C4-2B (cell line): ENCODE measurements at regions not wholly inside any gene's neighbourhood (a gene's known extent, or its start where the extent isn't known, plus 50 kb on each side); places are given as distances from the start of the nearest gene placed in this dataset.
"Not testable (repeated sequence)": the region's sequence is repeated elsewhere in the genome, so short reads cannot be mapped to it uniquely, and the experiment has no call there.

ENCODE experiments used
- H3K27ac ChIP-seq: fragments of 450-650 bp; 2 replicates; pipeline ENCODE4 v1.5.1; 2017
- CTCF ChIP-seq: fragments of 450-650 bp; conservative IDR thresholded peaks from 2 replicates; pipeline ENCODE4 v1.5.1; 2017; ENCODE audit warnings: mild to moderate bottlenecking
- ZFX ChIP-seq: fragments of 450-650 bp; IDR thresholded peaks from 2 replicates; pipeline ENCODE4 v1.6.1; 2017

GRCh38 chr3:105139881-105140560 lies 226.7 kb upstream of the ALCAM start:
- no peak for TF ChIP-seq ZFX
- TF ChIP-seq CTCF = no peak
- peak overlapping the region; percentile 62 for H3K27ac ChIP-seq

- no peak overlapping the region for H3K27ac ChIP-seq
- TF ChIP-seq CTCF = no peak
- TF ChIP-seq ZFX = no peak
Measured at GRCh38 chr3:105140899-105141367, 225.8 kb upstream of the ALCAM start.

GRCh38 chr3:105144837-105145236 lies 221.9 kb upstream of the ALCAM start:
- TF ChIP-seq CTCF = no peak
- TF ChIP-seq ZFX = no peak
- H3K27ac ChIP-seq = no peak overlapping the region

GRCh38 chr3:105145511-105145910 lies 221.2 kb upstream of the ALCAM start:
- TF ChIP-seq CTCF = no peak
- no peak overlapping the region for H3K27ac ChIP-seq

- not testable (repeated sequence) for H3K27ac ChIP-seq
Measured at GRCh38 chr3:105149197-105149596, 217.5 kb upstream of the ALCAM start.

- TF ChIP-seq CTCF (no peak), ZFX (no peak)
- no peak overlapping the region for H3K27ac ChIP-seq
Measured at GRCh38 chr3:105152987-105153386, 213.7 kb upstream of the ALCAM start.

GRCh38 chr3:105154692-105155091 lies 212.0 kb upstream of the ALCAM start:
- no peak for TF ChIP-seq CTCF
- no peak for TF ChIP-seq ZFX
- no peak overlapping the region for H3K27ac ChIP-seq
